Stimulated activated naive CD4-positive, alpha-beta T cell (primary cell): ENCODE measurements at regions not wholly inside any gene's neighbourhood (a gene's known extent, or its start where the extent isn't known, plus 50 kb on each side); places are given as distances from the start of the nearest gene placed in this dataset.
"Not testable (repeated sequence)": the region's sequence is repeated elsewhere in the genome, so short reads cannot be mapped to it uniquely, and the experiment has no call there.

Experiments
- DNase-seq, 6 experiments: peaks; one replicate each; lab custom pipeline; 2025; lab: John Stamatoyannopoulos, UW

DNA sequence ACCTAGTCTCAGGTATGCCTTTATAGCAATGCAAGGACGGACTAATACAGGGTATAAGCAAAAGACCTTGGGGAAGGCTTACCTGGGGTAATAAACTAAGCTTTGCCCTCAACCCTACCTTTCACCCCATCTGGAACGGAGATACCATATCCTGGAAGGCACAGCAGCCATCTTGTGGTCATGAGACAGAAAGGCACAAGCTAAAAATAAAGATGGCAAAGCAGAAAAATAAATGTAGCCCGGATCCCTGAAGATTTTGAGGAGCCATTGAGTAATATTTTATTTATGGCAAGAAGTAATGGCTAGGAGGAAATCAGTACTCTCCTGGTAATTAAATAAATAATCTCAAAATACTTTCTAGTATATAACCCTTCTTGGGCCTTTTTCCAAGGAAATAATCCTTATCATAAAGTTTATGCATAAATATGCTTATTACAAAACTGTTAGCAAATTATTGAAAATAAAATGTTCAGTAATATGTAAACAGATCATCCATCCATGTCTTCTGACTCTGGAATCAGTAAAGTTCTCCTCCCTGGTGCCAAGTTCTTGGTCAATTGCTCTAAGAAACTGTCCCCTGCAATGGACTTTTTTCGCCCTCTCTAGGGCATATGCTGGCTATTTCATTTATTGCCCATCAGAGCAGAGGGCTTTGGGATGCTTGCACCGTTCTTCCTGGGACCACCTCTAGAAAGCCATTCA is 198.7 kb downstream of the SPP2 start:
- DNase-seq, result no peak

GRCh38 chr2:234248213-234248710 is 197.8 kb downstream of the SPP2 start:
- DNase-seq, result not testable (repeated sequence)

DNA sequence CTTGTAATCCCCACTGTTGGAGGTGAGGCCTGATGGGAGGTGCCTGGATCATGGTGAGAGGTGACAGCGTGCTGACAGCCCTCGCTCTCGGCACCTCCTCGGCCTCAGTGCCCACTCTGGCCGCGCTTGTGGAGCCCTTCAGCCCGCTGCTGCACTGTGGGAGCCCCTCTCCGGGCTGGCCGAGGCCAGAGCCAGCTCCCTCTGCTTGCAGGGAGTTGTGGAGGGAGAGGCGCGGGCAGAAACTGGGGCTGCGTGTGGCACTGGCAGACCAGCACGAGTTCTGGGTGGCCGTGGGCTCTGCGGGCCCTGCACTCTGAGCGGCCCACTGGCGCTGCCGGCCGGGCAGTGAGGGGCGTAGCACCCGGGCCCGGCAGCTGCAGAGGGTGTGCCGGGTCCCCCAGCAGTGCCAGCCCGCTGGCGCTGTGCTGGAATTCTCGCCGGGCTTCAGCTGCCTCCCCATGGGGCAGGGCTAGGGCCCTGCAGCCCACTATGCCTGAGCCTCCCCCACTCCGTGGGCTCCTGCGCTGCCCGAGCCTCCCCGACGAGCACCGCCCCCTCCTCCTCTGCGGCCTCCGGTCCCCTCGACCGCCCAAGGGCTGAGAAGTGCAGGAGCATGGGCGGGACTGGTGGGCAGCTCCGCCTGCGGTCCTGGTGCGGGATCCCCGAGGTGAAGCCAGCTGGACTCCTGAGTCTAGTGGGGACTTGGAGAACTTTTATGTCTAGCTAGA is 197.1 kb downstream of the SPP2 start:
- DNase-seq, result no peak

GRCh38 chr2:234245945-234246344 is 195.4 kb downstream of the SPP2 start:
- DNase-seq, result no peak

DNA sequence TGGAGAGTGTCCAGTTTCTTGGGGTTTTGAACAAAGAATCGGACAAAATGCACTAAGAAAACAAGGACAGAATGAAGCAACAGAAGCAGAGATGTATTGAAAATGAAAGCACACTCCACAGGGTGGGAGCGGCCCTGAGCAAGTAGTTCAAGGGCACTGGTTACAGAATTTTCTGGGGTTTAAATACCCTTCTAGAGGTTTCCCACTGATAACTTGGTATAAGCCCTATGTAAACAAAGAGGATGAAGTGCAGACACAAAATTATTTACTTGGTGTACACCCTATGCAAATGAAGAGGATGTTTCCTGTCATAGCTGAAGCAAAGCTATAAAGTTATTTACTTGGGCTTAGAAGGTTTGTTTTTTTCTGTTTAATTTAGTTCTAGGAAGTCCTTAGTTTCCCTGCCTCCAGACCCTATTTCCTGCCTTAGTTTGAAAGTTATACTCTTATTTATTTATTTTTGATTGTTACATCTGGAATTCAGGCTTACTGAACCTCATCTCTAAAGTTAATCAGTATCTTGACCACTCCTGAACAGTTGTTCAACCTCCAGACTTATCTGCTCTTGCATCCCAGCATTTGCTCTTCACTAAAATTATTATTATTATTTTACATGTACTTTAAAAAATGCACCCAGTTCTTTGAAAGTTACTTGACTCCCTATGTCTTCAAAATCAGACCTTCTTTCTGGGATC is 193.5 kb downstream of the SPP2 start:
- DNase-seq, result no peak

GRCh38 chr2:234242459-234242836 is 191.9 kb downstream of the SPP2 start:
- DNase-seq, result no peak

GRCh38 chr2:234241656-234242458 is 191.4 kb downstream of the SPP2 start:
- DNase-seq, result no peak

DNA sequence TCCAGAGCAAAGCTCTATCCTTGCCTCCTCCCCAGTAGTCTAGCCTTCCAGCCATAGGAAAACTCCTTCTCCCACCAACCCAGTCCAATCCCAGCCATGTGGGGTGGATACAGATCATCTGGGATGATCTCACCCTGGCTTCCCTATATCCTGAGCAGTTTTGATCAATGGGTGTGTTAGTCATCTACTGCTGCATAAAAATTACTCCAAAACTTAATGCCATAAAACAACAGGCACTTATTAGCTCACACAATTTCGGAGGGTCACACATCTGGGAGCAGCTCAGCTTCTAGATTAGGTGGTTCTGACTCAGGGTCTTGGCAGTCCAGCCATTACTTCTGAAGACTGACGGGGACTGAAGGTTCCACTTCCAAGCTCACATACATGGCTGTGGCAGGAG is 190.4 kb downstream of the SPP2 start:
- DNase-seq, result no peak

- DNase-seq, result no peak
Observed at GRCh38 chr2:234235191-234235590, 184.7 kb downstream of the SPP2 start.

- DNase-seq, result no peak
Observed at GRCh38 chr2:234231460-234231859, 181.0 kb downstream of the SPP2 start.

DNA sequence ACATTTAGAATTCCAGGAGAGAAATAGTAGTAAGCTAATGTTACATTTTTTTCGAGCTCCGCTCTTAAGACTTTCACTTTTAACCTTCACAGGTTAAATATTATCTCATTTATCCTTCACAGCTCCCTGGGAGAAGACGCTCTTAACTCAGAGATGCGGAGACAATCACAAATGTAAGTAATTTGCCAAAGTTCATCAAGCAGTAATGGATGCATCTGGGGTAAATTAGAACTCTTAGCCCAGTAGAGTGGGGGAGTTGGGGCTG is 168.5 kb downstream of the SPP2 start:
- no peak for DNase-seq

DNA sequence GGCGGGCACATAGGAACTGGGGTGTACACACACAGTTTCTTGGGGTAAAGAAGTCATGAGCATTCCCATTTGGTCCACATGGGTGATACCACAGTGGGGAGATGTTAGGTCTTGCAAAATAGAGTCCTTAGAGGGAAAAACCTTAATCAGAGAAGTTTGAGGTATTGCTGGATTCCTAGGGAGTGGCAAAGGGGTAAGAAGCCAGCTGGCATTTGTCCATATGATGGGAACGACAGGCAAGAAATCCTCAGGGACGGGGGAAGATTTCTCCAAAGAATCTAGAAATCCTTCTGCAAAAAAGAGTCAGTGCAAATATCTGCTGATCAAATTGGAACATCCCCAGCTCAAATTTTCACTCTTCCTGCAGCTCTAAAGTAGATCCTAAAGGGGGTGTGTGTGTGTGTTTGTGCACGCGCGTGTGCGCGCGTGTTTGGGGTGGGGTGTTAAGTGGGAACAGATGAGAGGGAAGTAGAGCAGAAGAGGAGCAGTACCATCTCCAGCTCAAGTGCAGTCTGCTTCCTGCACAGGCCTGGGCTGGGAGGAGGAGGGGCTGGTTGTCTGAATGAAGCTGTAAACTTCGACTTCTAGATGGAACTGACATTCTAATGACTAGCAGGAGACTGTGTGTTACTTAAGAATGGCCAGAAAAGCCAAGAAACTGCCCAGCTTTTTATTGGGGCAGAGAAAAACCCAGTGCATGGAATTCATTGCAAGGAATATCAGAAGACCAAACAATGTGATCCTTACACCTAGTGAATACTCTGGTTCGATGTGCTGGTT is 168.0 kb downstream of the SPP2 start:
- peak in 2 of 6 experiments; percentile 19 to 27 for DNase-seq

GRCh38 chr2:234212534-234212933 is 162.0 kb downstream of the SPP2 start:
- no peak for DNase-seq

GRCh38 chr2:234211797-234212196 is 161.3 kb downstream of the SPP2 start:
- no peak for DNase-seq

DNA sequence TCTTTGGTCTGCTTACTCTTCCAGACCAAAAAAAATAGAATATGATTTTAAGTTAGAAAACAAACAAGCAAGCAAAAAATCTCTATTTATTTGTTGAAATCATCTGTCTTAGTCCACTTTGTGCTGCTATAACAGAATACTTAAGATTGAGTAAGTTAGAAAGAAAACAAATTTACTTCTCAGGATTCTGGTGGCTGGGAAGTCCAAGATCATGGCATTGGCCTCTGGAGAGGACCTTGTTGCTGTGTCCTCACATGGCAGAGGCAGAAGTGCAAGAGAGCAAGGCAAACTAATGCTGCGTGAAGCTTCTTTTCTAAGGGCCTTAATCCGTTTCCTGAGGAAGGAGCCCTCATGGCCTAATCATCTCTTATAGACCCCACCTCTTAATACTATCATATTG is 156.2 kb downstream of the SPP2 start:
- DNase-seq, result no peak

DNA sequence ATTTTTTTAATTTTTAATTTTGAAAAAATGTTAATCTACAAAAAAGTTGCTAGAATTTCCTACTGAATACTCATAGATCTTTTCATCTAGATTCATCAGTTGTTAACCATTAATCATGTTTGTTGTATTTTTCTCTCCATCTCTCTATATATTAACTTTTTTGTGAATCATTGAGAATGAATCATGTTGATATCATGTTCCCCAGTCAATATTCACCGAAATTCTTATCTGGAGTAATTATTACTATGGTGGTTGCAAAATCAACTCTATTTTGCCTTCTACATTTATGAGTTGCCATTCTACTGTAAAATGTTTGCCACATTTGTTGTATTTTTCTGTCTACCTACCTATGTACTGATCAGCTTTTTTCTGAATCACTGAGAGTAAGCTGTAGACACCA is 154.0 kb downstream of the SPP2 start:
- DNase-seq, result no peak

GRCh38 chr2:234203135-234203984 is 152.9 kb downstream of the SPP2 start:
- no peak for DNase-seq

DNA sequence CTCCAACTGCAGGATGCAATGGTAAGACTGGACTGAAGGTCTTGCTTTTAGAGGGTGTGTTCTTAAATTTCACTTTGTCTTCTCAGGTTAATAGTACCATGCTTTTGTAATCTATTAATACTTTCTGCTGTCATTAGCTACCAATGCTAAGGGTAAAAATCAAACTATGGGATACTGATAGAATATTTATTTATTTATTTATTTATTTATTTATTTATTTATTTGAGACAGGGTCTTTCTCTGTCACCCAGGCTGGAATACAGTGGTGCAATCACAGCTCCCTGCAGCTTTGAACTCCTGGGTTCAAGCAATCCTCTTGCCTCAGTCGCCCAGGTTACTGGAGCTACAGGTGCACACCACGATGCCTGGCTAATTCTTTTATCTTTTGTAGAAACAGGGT is 152.1 kb downstream of the SPP2 start:
- no peak for DNase-seq

DNA sequence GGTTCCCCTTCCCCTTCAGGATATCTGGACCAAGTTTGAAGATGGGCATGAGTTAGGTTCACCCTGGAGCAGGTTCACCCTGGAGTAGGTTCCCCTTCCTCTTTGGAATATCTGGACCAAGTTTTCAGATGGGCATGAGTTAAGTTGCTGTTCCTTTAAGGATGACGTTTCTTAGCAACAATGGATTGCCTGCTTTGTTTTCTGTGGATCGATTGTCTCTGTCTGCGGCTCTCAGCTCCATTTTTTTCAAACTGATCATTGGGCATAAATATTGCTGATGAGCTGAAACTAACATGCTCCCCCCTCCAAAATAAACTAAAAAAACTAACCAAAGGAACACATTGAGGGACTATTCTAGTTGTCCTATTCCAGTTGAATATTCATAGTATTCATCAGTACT is 149.5 kb downstream of the SPP2 start:
- no peak for DNase-seq

- no peak for DNase-seq
Observed at GRCh38 chr2:234198976-234199375, 148.5 kb downstream of the SPP2 start.

DNA sequence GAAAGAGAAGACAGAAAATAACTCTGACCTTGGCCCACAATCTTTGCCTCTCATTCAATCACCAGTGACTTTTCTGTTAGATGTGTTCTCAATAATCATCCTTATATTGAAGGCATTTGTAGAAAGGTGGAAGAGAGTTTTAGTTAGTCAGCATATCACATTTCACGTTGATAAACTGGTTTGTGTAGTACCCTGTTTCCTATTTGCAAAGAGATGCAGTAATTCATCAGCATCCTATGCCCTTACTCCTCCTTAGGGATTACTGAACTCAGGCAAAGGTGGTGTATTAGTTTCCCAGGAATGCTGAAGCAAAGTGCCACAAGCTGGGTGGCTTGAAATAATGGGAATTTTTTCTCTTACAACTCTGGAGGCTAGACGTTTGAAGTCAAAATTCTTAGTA is 145.0 kb downstream of the SPP2 start:
- no peak for DNase-seq
